T follicular helper cell (primary cell): ENCODE measurements at regions not wholly inside any gene's neighbourhood (a gene's known extent, or its start where the extent isn't known, plus 50 kb on each side); places are given as distances from the start of the nearest gene placed in this dataset.
"Not testable (repeated sequence)": the region's sequence is repeated elsewhere in the genome, so short reads cannot be mapped to it uniquely, and the experiment has no call there.

Experiments
- DNase-seq: peaks from one replicate; pipeline ENCODE4 v3.0.0-alpha.2; 2020; ENCODE audit warnings: low read depth

GRCh38 chr20:22070610-22071058 lies 365.2 kb downstream of the PAX1 start:
- no peak for DNase-seq

GRCh38 chr20:22063753-22064152 lies 358.3 kb downstream of the PAX1 start:
- DNase-seq = no peak

- DNase-seq = no peak
Observed at GRCh38 chr20:22062874-22063273, 357.4 kb downstream of the PAX1 start.

- no peak for DNase-seq
Observed at GRCh38 chr20:22060610-22061009, 355.1 kb downstream of the PAX1 start.

- no peak for DNase-seq
Observed at GRCh38 chr20:22058746-22059145, 353.3 kb downstream of the PAX1 start.

- no peak for DNase-seq
Observed at GRCh38 chr20:22055981-22056380, 350.5 kb downstream of the PAX1 start.

GRCh38 chr20:22052025-22052650 lies 346.7 kb downstream of the PAX1 start:
- DNase-seq = no peak

GRCh38 chr20:22045956-22046507 lies 340.6 kb downstream of the PAX1 start:
- not testable (repeated sequence) for DNase-seq

GRCh38 chr20:22027423-22027822 lies 322.0 kb downstream of the PAX1 start:
- DNase-seq = no peak

- DNase-seq = no peak
Observed at GRCh38 chr20:22020201-22020600, 314.7 kb downstream of the PAX1 start.

GRCh38 chr20:22008456-22008855 lies 303.0 kb downstream of the PAX1 start:
- DNase-seq = no peak

- DNase-seq = no peak
Observed at GRCh38 chr20:22006306-22006705, 300.8 kb downstream of the PAX1 start.

- no peak for DNase-seq
Observed at GRCh38 chr20:22005535-22005934, 300.1 kb downstream of the PAX1 start.

- no peak for DNase-seq
Observed at GRCh38 chr20:22004946-22005345, 299.5 kb downstream of the PAX1 start.

- DNase-seq = no peak
Observed at GRCh38 chr20:22003680-22004079, 298.2 kb downstream of the PAX1 start.

GRCh38 chr20:22001886-22002285 lies 296.4 kb downstream of the PAX1 start:
- DNase-seq = no peak

GRCh38 chr20:21995461-21995860 lies 290.0 kb downstream of the PAX1 start:
- no peak for DNase-seq

- no peak for DNase-seq
Observed at GRCh38 chr20:21994203-21994602, 288.7 kb downstream of the PAX1 start.

- no peak for DNase-seq
Observed at GRCh38 chr20:21982559-21982958, 277.1 kb downstream of the PAX1 start.

GRCh38 chr20:21981597-21982344 lies 276.3 kb downstream of the PAX1 start:
- no peak for DNase-seq

GRCh38 chr20:21981179-21981578 lies 275.7 kb downstream of the PAX1 start:
- no peak for DNase-seq

- no peak for DNase-seq
Observed at GRCh38 chr20:21971436-21971835, 266.0 kb downstream of the PAX1 start.

GRCh38 chr20:21968486-21968885 lies 263.0 kb downstream of the PAX1 start:
- DNase-seq = no peak
